SK-N-SH (cell line): ENCODE measurements at regions not wholly inside any gene's neighbourhood (a gene's known extent, or its start where the extent isn't known, plus 50 kb on each side); places are given as distances from the start of the nearest gene placed in this dataset.

Experiments
- CTCF ChIA-PET: fragments of 300-600, 350-600 bp; formaldehyde crosslinking; extraction: SDS; loops from one replicate; lab custom pipeline; 2021; lab: Yijun Ruan, JAX
- POLR2A ChIA-PET: fragments of 350-600 bp; sonication (Branson Sonifier 250); formaldehyde crosslinking; extraction: SDS; loops from one replicate; lab custom pipeline; 2020; ENCODE audit warnings: antibody characterized with exemption, inconsistent platforms; lab: Yijun Ruan, JAX
- DNase-seq: peaks from one replicate; pipeline ENCODE4 v3.0.0; 2012
- H2AFZ ChIP-seq: fragments of 200-600 bp; sonication (generic); 2 replicates; pipeline ENCODE4 v1.8.1; 2016; ENCODE audit warnings: antibody characterized with exemption, mild to moderate bottlenecking, low read depth
- H3F3A ChIP-seq: fragments of 200-600 bp; sonication (generic); replicated peaks from 2 replicates; pipeline ENCODE3; 2016; ENCODE audit warnings: antibody characterized with exemption, mild to moderate bottlenecking; ENCODE audit not compliant: insufficient read depth
- H3K27ac ChIP-seq, 2 experiments: fragments of 200-500 bp in 1 of 2; fragments of 200-600 bp in 1 of 2; sonication (Bioruptor generic) in 1 of 2; sonication (generic), shearing (Covaris generic) in 1 of 2; 2 replicates each; pipeline versions ENCODE4 v1.5.1 to v1.6.1; 2014 to 2016; ENCODE audit warnings: low read depth in 2 of 2, inconsistent platforms in 1 of 2, low read length in 1 of 2, mild to moderate bottlenecking in 1 of 2, mixed read lengths in 1 of 2
- H3K27me3 ChIP-seq: fragments of 200-600 bp; sonication (generic), shearing (Covaris generic); 2 replicates; pipeline ENCODE4 v1.6.1; 2016; ENCODE audit warnings: mixed run types; ENCODE audit not compliant: insufficient read depth
- H3K36me3 ChIP-seq, 2 experiments: fragments of 200-500 bp in 1 of 2; fragments of 200-600 bp in 1 of 2; sonication (Bioruptor generic) in 1 of 2; sonication (generic) in 1 of 2; replicated peaks in 1 of 2; 2 replicates each; pipeline versions ENCODE3 to v1.5.1; 2014 to 2016; ENCODE audit warnings: low read length in 1 of 2, mild to moderate bottlenecking in 1 of 2; ENCODE audit not compliant: insufficient read depth in 2 of 2, control insufficient read depth in 1 of 2
- H3K4me1 ChIP-seq, 2 experiments: fragments of 200-500 bp in 1 of 2; fragments of 200-600 bp in 1 of 2; sonication (Bioruptor generic) in 1 of 2; sonication (generic), shearing (Covaris generic) in 1 of 2; 2 replicates each; pipeline versions ENCODE4 v1.5.1 to v1.6.1; 2014 to 2016; ENCODE audit warnings: low read depth in 1 of 2, low read length in 1 of 2, mixed run types in 1 of 2; ENCODE audit not compliant: insufficient read depth in 2 of 2, control insufficient read depth in 1 of 2
- H3K4me2 ChIP-seq: fragments of 200-600 bp; sonication (generic), shearing (Covaris generic); 2 replicates; pipeline ENCODE4 v1.6.1; 2017; ENCODE audit warnings: mixed run types
- H3K4me3 ChIP-seq, 2 experiments: fragments of 200-500 bp in 1 of 2; fragments of 200-600 bp in 1 of 2; sonication (Bioruptor generic) in 1 of 2; sonication (generic), shearing (Covaris generic) in 1 of 2; 2 replicates each; pipeline versions ENCODE4 v1.5.1 to v1.8.1; 2014 to 2016; ENCODE audit warnings: low read depth in 2 of 2, inconsistent platforms in 1 of 2, low read length in 1 of 2, mild to moderate bottlenecking in 1 of 2, mixed read lengths in 1 of 2, moderate library complexity in 1 of 2
- H3K79me2 ChIP-seq: fragments of 200-600 bp; sonication (generic); 2 replicates; pipeline ENCODE4 v1.8.1; 2017; ENCODE audit warnings: mild to moderate bottlenecking; ENCODE audit not compliant: insufficient read depth
- H3K9ac ChIP-seq: fragments of 200-600 bp; sonication (generic); 2 replicates; pipeline ENCODE4 v1.6.1; 2017; ENCODE audit warnings: mixed run types
- H3K9me2 ChIP-seq: fragments of 200-600 bp; sonication (generic); 2 replicates; pipeline ENCODE4 v1.6.1; 2017; ENCODE audit warnings: mixed run types
- H3K9me3 ChIP-seq: fragments of 200-600 bp; sonication (generic); 2 replicates; pipeline ENCODE4 v1.6.1; 2017; ENCODE audit warnings: mixed run types, mild to moderate bottlenecking, moderate library complexity
- H4K20me1 ChIP-seq: fragments of 200-600 bp; sonication (generic); 2 replicates; pipeline ENCODE4 v1.6.1; 2017; ENCODE audit warnings: mild to moderate bottlenecking, mixed run types; ENCODE audit not compliant: insufficient read depth
- ELF1 ChIP-seq: IDR thresholded peaks from 2 replicates; pipeline ENCODE4 v1.4.0; 2012
- MXI1 ChIP-seq: IDR thresholded peaks from 2 replicates; pipeline ENCODE4 v1.6.1; 2012; ENCODE audit warnings: mild to moderate bottlenecking, low read depth, low read length, improper control_type of control experiment
- REST ChIP-seq: IDR thresholded peaks from 2 replicates; pipeline ENCODE4 v1.6.1; 2012; ENCODE audit warnings: mild to moderate bottlenecking, low read depth, low read length, moderate library complexity
- RXRA ChIP-seq: IDR thresholded peaks from 2 replicates; pipeline ENCODE4 v1.4.0; 2012; ENCODE audit warnings: low read depth, mild to moderate bottlenecking, borderline replicate concordance
- SMC3 ChIP-seq: IDR thresholded peaks from 2 replicates; pipeline ENCODE4 v1.6.1; 2012; ENCODE audit warnings: low read depth, low read length, improper control_type of control experiment
- TEAD4 ChIP-seq: IDR thresholded peaks from 2 replicates; pipeline ENCODE4 v1.4.0; 2012; ENCODE audit warnings: mild to moderate bottlenecking, borderline replicate concordance; ENCODE audit not compliant: insufficient read depth
- USF1 ChIP-seq: IDR thresholded peaks from 2 replicates; pipeline ENCODE4 v1.4.0; 2012; ENCODE audit warnings: low read depth, borderline replicate concordance
- YY1 ChIP-seq: IDR thresholded peaks from 2 replicates; pipeline ENCODE4 v1.4.0; 2012; ENCODE audit warnings: low read depth, mild to moderate bottlenecking
- WGBS: methylation state at CpG from one replicate; pipeline ENCODE4 v1.1.6; 2017; ENCODE audit warnings: low lambda C conversion rate; 5-methylcytosine and 5-hydroxymethylcytosine counted together
- TF ChIP-seq, protein P1 (sequence below): fragments of 200-600 bp; sonication (generic); IDR thresholded peaks from 2 replicates; pipeline ENCODE4 v1.6.1; 2017; ENCODE audit warnings: antibody characterized with exemption, mild to moderate bottlenecking, moderate library complexity
- TF ChIP-seq, protein P2 (sequence below): IDR thresholded peaks from 2 replicates; pipeline ENCODE4; 2012

DNA sequence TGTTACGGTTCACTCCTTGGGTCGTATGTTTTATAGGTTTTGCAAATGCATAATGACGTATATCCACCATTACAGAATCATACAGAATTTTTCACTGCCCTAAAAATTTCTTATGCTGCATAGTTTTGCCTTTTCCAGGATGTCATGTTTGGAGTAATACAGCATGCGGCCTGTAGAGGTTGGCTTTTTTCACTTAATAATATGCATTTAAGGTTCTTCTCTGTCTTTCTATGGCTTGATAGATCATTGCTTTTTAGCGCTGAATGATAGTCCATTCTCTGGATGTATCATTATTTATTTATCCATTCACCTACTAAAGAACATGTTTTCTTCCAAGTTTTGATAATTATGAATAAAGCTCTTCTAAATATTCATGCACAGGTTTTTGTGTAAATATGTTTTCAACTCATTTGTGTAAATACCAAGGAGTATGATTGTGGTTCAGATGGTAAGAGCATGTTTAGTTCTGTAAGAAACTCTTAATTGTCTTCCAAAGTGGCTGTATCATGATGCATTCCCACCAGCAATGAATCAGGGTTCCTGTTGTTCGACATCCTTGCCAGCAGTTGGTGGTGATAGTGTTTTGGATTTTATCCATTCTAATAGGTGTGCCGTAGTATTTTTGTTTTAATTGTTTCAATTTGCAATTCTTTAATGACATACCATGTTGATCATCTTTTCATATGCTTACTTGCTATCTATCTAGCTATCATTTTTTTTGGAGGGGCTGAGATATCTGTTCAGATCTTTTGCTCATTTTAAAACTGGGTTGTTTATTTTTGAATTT, 531.2 kb upstream of the GHITM start:
- WGBS = 56% methylated on average over 7 of the region's 7 CpGs
- no peaks in the 10 kb centered on the region for H3K36me3 ChIP-seq
- H4K20me1 ChIP-seq = no peaks in the 10 kb centered on the region
- H3K27ac ChIP-seq = no peak overlapping the region
- ChIA-PET POLR2A (no interaction called here), CTCF (no interaction called here)
- no peaks in the 10 kb centered on the region for H3K79me2 ChIP-seq
- peak overlapping the region; percentile 8; the same call in 1 of the 2 replicates for H3K4me2 ChIP-seq
- no peaks in the 10 kb centered on the region for H3K9me2 ChIP-seq
- no peak for TF ChIP-seq SMC3
- TF ChIP-seq, protein P1, sequence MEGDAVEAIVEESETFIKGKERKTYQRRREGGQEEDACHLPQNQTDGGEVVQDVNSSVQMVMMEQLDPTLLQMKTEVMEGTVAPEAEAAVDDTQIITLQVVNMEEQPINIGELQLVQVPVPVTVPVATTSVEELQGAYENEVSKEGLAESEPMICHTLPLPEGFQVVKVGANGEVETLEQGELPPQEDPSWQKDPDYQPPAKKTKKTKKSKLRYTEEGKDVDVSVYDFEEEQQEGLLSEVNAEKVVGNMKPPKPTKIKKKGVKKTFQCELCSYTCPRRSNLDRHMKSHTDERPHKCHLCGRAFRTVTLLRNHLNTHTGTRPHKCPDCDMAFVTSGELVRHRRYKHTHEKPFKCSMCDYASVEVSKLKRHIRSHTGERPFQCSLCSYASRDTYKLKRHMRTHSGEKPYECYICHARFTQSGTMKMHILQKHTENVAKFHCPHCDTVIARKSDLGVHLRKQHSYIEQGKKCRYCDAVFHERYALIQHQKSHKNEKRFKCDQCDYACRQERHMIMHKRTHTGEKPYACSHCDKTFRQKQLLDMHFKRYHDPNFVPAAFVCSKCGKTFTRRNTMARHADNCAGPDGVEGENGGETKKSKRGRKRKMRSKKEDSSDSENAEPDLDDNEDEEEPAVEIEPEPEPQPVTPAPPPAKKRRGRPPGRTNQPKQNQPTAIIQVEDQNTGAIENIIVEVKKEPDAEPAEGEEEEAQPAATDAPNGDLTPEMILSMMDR = 0 out of 2 replicates have a peak, but pooled peaks have one; percentile 10
- H3K9me3 ChIP-seq = no peaks in the 10 kb centered on the region
- no peaks in the 10 kb centered on the region for H3F3A ChIP-seq
- no peaks in the 10 kb centered on the region for H3K27me3 ChIP-seq
- H3K4me1 ChIP-seq = peaks cover 3 to 8% of the 10 kb centered on the region in 2 experiments; a peak in 2 of 4 replicates
- no peak overlapping the region for H2AFZ ChIP-seq
- H3K9ac ChIP-seq = no peak overlapping the region
- no peak for DNase-seq
- no peak overlapping the region for H3K4me3 ChIP-seq

GRCh38 chr10:83612050-83612449, 527.3 kb upstream of the GHITM start:
- no peak for TF ChIP-seq ELF1
- TF ChIP-seq REST = no peak
- no peak for TF ChIP-seq USF1
- TF ChIP-seq MXI1 = no peak
- TF ChIP-seq, protein P2, sequence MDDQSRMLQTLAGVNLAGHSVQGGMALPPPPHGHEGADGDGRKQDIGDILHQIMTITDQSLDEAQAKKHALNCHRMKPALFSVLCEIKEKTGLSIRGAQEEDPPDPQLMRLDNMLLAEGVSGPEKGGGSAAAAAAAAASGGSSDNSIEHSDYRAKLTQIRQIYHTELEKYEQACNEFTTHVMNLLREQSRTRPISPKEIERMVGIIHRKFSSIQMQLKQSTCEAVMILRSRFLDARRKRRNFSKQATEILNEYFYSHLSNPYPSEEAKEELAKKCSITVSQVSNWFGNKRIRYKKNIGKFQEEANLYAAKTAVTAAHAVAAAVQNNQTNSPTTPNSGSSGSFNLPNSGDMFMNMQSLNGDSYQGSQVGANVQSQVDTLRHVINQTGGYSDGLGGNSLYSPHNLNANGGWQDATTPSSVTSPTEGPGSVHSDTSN = no peak
- TF ChIP-seq YY1 = no peak
- TF ChIP-seq RXRA = no peak
- no peak for TF ChIP-seq TEAD4
- no peaks in the 10 kb centered on the region for H3K9me2 ChIP-seq
- H3K36me3 ChIP-seq = no peaks in the 10 kb centered on the region
- DNase-seq = no peak
- no peaks in the 10 kb centered on the region for H3K4me1 ChIP-seq
- H3F3A ChIP-seq = no peaks in the 10 kb centered on the region
- no peak overlapping the region for H3K4me2 ChIP-seq
- H2AFZ ChIP-seq = no peak overlapping the region; the same call in 1 of the 2 replicates
- H3K27me3 ChIP-seq = no peaks in the 10 kb centered on the region
- 41% methylated on average over 4 of the region's 4 CpGs for WGBS
- H3K4me3 ChIP-seq = no peak overlapping the region
- no peaks in the 10 kb centered on the region for H3K79me2 ChIP-seq
- no peak overlapping the region for H3K9ac ChIP-seq
- ChIA-PET POLR2A (no interaction called here), CTCF (no interaction called here)
- H4K20me1 ChIP-seq = no peaks in the 10 kb centered on the region
- no peaks in the 10 kb centered on the region for H3K9me3 ChIP-seq
- H3K27ac ChIP-seq = peak overlapping the region in 1 of 2 experiments; percentile 29; a peak in 1 of 4 replicates
